Vagina (tissue), 2 donors: ENCODE measurements at regions not wholly inside any gene's neighbourhood (a gene's known extent, or its start where the extent isn't known, plus 50 kb on each side); places are given as distances from the start of the nearest gene placed in this dataset.

Experiments used
- DNase-seq, 2 donors: peaks; one replicate each; pipeline ENCODE4 v3.0.0-alpha.2; 2017; ENCODE audit errors: extremely low spot score in 2 of 2
- H3K27ac ChIP-seq: fragments of 200-600 bp; sonication (generic); one replicate; pipeline ENCODE4 v1.5.1; 2019
- H3K27me3 ChIP-seq: fragments of 200-600 bp; sonication (generic); one replicate; pipeline ENCODE4 v1.5.1; 2019
- H3K36me3 ChIP-seq, 2 donors: fragments of 200-600 bp; sonication (generic); one replicate each; pipeline ENCODE4 v1.5.1; 2017 to 2019
- H3K4me1 ChIP-seq: fragments of 200-600 bp; sonication (generic); one replicate; pipeline ENCODE4 v1.5.1; 2019
- H3K4me3 ChIP-seq, 2 donors: fragments of 200-600 bp; sonication (generic); 1 replicate in 1 of 2; 2 replicates in 1 of 2; pipeline ENCODE4 v1.5.1; 2016 to 2019
- H3K9me3 ChIP-seq: fragments of 200-600 bp; sonication (generic); one replicate; pipeline ENCODE4 v1.5.1; 2019
- POLR2A ChIP-seq, 2 donors: fragments of 450-650 bp; IDR thresholded peaks; one replicate each; pipeline ENCODE4 v1.6.1; 2017; ENCODE audit warnings: antibody characterized with exemption in 2 of 2, mild to moderate bottlenecking in 2 of 2, moderate library complexity in 2 of 2
- POLR2AphosphoS5 ChIP-seq, 2 donors: sonication (generic); formaldehyde crosslinking; IDR thresholded peaks; one replicate each; pipeline ENCODE4 v1.9.0; 2017; ENCODE audit warnings: antibody characterized with exemption in 2 of 2, mild to moderate bottlenecking in 2 of 2, low read depth in 1 of 2; ENCODE audit not compliant: insufficient read depth in 1 of 2
- intact Hi-C: fragments of 100-400 bp; cut with DNase I; formaldehyde crosslinking; loops from one replicate; pipeline ENCODE4 v1.15.1; 2023
- TF ChIP-seq, protein P1 (sequence below), 3 experiments: fragments of 450-650 bp in 2 of 3; fragments of 200-600 bp in 1 of 3; sonication (generic) in 1 of 3; IDR thresholded peaks; one replicate each; pipeline ENCODE4 v1.5.1; 2017 to 2019; ENCODE audit warnings: antibody characterized with exemption in 3 of 3, mild to moderate bottlenecking in 2 of 3, moderate library complexity in 2 of 3

GRCh38 chr3:177569875-177570657 lies 372.8 kb upstream of the TBL1XR1 start:
- peaks cover 5% of the 10 kb centered on the region for H3K4me1 ChIP-seq
- intact Hi-C loops, result no loop called here
- H3K27me3 ChIP-seq, result no peaks in the 10 kb centered on the region
- no peaks in the 10 kb centered on the region for H3K9me3 ChIP-seq
- H3K36me3 ChIP-seq, result no peaks in the 10 kb centered on the region
- no peak overlapping the region for H3K27ac ChIP-seq
- TF ChIP-seq, protein P1, sequence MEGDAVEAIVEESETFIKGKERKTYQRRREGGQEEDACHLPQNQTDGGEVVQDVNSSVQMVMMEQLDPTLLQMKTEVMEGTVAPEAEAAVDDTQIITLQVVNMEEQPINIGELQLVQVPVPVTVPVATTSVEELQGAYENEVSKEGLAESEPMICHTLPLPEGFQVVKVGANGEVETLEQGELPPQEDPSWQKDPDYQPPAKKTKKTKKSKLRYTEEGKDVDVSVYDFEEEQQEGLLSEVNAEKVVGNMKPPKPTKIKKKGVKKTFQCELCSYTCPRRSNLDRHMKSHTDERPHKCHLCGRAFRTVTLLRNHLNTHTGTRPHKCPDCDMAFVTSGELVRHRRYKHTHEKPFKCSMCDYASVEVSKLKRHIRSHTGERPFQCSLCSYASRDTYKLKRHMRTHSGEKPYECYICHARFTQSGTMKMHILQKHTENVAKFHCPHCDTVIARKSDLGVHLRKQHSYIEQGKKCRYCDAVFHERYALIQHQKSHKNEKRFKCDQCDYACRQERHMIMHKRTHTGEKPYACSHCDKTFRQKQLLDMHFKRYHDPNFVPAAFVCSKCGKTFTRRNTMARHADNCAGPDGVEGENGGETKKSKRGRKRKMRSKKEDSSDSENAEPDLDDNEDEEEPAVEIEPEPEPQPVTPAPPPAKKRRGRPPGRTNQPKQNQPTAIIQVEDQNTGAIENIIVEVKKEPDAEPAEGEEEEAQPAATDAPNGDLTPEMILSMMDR (IDR thresholded peaks at IDR 0.05), result no peak
- TF ChIP-seq POLR2AphosphoS5 (IDR thresholded peaks at IDR 0.05; ENCODE audit: insufficient read depth in 1 of 2, low read depth in 1 of 2) (no peak), POLR2A (IDR thresholded peaks at IDR 0.05) (no peak)
- H3K4me3 ChIP-seq, result no peak overlapping the region
- DNase-seq, result no peak

DNA sequence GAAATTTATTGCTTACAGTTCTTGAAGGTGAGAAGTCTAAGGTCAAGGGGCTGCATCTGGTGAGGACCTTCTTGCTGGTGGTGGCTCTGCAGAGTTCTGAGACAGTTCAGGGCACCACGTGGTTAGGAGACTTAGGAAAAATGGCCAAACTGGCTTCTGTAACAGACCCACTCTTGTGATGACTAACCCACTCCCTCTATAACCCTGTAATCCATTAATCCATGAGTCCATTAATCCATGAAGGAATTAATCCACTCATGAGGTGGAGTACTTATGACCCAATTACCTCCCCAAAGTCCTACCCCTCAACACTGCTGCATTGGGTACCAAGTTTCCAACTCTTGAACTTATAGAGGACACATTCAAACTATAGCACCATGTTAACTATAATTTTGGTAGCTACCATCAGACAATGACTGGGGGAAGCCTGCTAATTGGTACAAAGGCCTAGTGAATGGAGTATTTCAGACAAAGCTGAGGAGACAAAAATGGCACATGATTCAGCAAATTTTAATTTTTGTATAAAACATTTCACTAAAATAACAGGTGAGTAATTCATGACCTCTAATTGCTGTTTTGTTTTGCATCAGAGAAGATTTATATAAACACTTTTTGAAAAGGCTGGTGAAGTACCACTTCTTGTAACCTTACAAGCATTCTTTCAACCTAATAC lies 374.1 kb upstream of the TBL1XR1 start:
- Histone ChIP-seq H3K4me3 (no peak overlapping the region), H3K27me3 (no peaks in the 10 kb centered on the region), H3K4me1 (peaks cover 5% of the 10 kb centered on the region), H3K27ac (no peak overlapping the region), H3K9me3 (no peaks in the 10 kb centered on the region), H3K36me3 (no peaks in the 10 kb centered on the region)
- intact Hi-C loops, result no loop called here
- TF ChIP-seq, protein P1 (IDR thresholded peaks at IDR 0.05), result no peak
- no peak for TF ChIP-seq POLR2AphosphoS5 (IDR thresholded peaks at IDR 0.05; ENCODE audit: insufficient read depth in 1 of 2, low read depth in 1 of 2)
- TF ChIP-seq POLR2A (IDR thresholded peaks at IDR 0.05), result no peak
- DNase-seq, result no peak

DNA sequence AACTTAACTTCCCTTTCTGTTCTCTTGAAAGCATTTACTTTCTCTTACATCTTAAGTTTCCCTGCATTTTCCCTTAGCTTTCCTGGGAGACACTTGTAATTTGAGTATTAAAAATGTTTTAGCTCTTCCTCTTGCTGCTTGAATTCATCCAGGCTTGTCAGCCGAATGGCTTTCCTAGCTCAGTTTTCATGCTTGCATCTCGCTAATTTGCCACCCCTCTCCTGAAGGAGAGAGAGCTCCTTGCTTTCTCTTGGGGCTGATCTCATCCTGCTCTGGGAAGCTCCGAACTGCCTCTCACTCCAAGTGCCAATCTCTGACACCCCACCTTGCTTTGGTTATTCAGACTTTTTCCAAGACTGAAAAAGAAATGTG lies 374.6 kb upstream of the TBL1XR1 start:
- TF ChIP-seq POLR2A (IDR thresholded peaks at IDR 0.05) (no peak), POLR2AphosphoS5 (IDR thresholded peaks at IDR 0.05; ENCODE audit: insufficient read depth in 1 of 2, low read depth in 1 of 2) (no peak)
- Histone ChIP-seq H3K27me3 (no peaks in the 10 kb centered on the region), H3K9me3 (no peaks in the 10 kb centered on the region), H3K27ac (no peak overlapping the region), H3K4me3 (no peak overlapping the region), H3K4me1 (peaks cover 5% of the 10 kb centered on the region), H3K36me3 (no peaks in the 10 kb centered on the region)
- intact Hi-C loops, result no loop called here
- DNase-seq, result no peak

DNA sequence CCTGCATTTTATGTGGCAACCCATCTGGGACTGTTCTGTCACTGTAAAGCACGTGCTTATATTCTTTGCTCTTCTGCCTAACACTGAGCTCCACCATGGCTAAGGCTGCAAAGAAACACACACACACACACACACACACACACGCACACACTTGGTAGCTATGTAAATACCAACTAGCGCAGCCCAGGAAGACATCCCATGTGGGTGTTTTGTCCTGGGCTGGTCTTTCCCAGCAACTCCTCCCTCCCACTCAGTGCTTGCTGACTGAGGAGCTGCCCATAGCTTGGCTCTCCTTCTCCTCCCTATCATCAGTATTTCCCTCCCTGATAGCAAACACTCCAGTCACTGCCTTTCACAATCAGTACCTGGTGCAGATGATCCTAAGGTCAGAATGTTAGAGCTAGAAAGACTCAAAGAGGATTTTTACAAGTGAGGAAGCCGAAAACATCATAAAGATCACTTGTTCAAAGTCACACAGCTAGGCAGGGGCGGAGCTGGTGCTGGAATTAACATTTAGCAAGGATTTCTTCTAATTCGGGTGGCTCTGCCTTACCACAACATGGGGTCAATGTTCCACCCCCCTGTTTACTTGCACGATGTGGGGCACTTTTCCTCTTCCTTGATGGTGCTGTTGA lies 377.1 kb upstream of the TBL1XR1 start:
- no peak overlapping the region for H3K4me3 ChIP-seq
- no peak overlapping the region for H3K27ac ChIP-seq
- no peak for DNase-seq
- H3K9me3 ChIP-seq, result no peaks in the 10 kb centered on the region
- TF ChIP-seq, protein P1 (IDR thresholded peaks at IDR 0.05), result no peak
- TF ChIP-seq POLR2AphosphoS5 (IDR thresholded peaks at IDR 0.05; ENCODE audit: insufficient read depth in 1 of 2, low read depth in 1 of 2), result no peak
- no peak for TF ChIP-seq POLR2A (IDR thresholded peaks at IDR 0.05)
- H3K36me3 ChIP-seq, result no peaks in the 10 kb centered on the region
- H3K27me3 ChIP-seq, result no peaks in the 10 kb centered on the region
- peaks cover 5% of the 10 kb centered on the region for H3K4me1 ChIP-seq
- intact Hi-C loops, result no loop called here

DNA sequence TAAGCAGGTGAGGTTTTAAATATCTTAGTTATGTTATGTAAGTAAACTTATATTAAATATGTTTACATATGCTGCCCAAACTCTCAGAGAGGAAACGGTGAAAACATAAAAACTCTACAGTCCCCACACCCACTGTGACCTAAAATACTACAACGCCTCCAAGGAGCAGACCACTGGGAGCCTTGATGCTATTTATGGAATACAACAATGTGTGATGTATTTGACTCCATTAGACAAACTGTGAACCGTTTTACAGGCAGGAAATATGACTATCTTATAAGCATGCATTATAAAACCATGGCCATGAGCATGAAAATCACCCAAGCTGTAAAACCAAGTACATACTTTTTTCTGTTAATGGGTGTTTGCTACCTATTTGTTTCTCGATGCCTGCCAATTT lies 379.5 kb upstream of the TBL1XR1 start:
- DNase-seq, result no peak
- H3K9me3 ChIP-seq, result no peaks in the 10 kb centered on the region
- no peaks in the 10 kb centered on the region for H3K36me3 ChIP-seq
- no peaks in the 10 kb centered on the region for H3K27me3 ChIP-seq
- intact Hi-C loops, result loop anchor here (5.0 kb wide), 1 partner anchor 926 kb away; no protein-coding TSS in a partner anchor
- no peak overlapping the region for H3K4me3 ChIP-seq
- TF ChIP-seq POLR2A (IDR thresholded peaks at IDR 0.05) (no peak), POLR2AphosphoS5 (IDR thresholded peaks at IDR 0.05; ENCODE audit: insufficient read depth in 1 of 2, low read depth in 1 of 2) (no peak)
- TF ChIP-seq, protein P1 (IDR thresholded peaks at IDR 0.05), result no peak
- no peaks in the 10 kb centered on the region for H3K4me1 ChIP-seq
- H3K27ac ChIP-seq, result no peak overlapping the region
